BLaER1 treated with 17β-estradiol and CSF1 and Interleukin-3, amounts not matched to agents 10 nM and 100 nM (cell line): ENCODE measurements at regions not wholly inside any gene's neighbourhood (a gene's known extent, or its start where the extent isn't known, plus 50 kb on each side); places are given as distances from the start of the nearest gene placed in this dataset.

Experiments
- H3K27ac ChIP-seq, 11 experiments: shearing (Covaris generic); formaldehyde crosslinking; 2 replicates each; pipeline ENCODE4 v1.8.1; 2022
- H3K27me3 ChIP-seq, 11 experiments: shearing (Covaris generic); formaldehyde crosslinking; 2 replicates each; pipeline ENCODE4 v1.8.1; 2022
- H3K36me3 ChIP-seq, 11 experiments: shearing (Covaris generic); formaldehyde crosslinking; 2 replicates each; pipeline ENCODE4 v1.8.1; 2022
- H3K4me1 ChIP-seq, 10 experiments: shearing (Covaris generic); formaldehyde crosslinking; 2 replicates each; pipeline ENCODE4 v1.8.1; 2022
- H3K4me2 ChIP-seq, 11 experiments: shearing (Covaris generic); formaldehyde crosslinking; 2 replicates each; pipeline ENCODE4 v1.8.1; 2022
- H3K4me3 ChIP-seq, 10 experiments: shearing (Covaris generic); formaldehyde crosslinking; 2 replicates each; pipeline ENCODE4 v1.8.1; 2022
- H3K9ac ChIP-seq, 11 experiments: shearing (Covaris generic); formaldehyde crosslinking; 2 replicates each; pipeline ENCODE4 v1.8.1; 2022
- H3K9me3 ChIP-seq, 11 experiments: shearing (Covaris generic); formaldehyde crosslinking; replicated peaks in 1 of 11; 2 replicates each; pipeline ENCODE4 v1.8.1; 2022
- H4K20me1 ChIP-seq, 11 experiments: shearing (Covaris generic); formaldehyde crosslinking; 2 replicates each; pipeline ENCODE4 v1.8.1; 2022
- Cebpa-rat ChIP-seq, 11 experiments: shearing (Covaris generic); IDR thresholded peaks; 2 replicates each; pipeline ENCODE4 v1.8.1; 2022

- no peaks in the 10 kb centered on the region for H3K27me3 ChIP-seq
- H4K20me1 ChIP-seq: no peaks in the 10 kb centered on the region
- no peak overlapping the region for H3K4me3 ChIP-seq
- TF ChIP-seq Cebpa-rat (IDR thresholded peaks at IDR 0.05): no peak
- H3K27ac ChIP-seq: no peak overlapping the region
- no peaks in the 10 kb centered on the region for H3K9me3 ChIP-seq
- H3K4me2 ChIP-seq: no peak overlapping the region
- no peaks in the 10 kb centered on the region for H3K36me3 ChIP-seq
- no peak overlapping the region for H3K9ac ChIP-seq
- H3K4me1 ChIP-seq: no peaks in the 10 kb centered on the region
Measured at GRCh38 chr5:117594166-117594565, 1019.5 kb upstream of the SEMA6A start.

- TF ChIP-seq Cebpa-rat (IDR thresholded peaks at IDR 0.05): no peak
- no peaks in the 10 kb centered on the region for H3K27me3 ChIP-seq
- H3K9ac ChIP-seq: no peak overlapping the region
- no peaks in the 10 kb centered on the region for H3K4me1 ChIP-seq
- no peaks in the 10 kb centered on the region for H4K20me1 ChIP-seq
- H3K9me3 ChIP-seq: no peaks in the 10 kb centered on the region
- no peak overlapping the region for H3K4me2 ChIP-seq
- H3K27ac ChIP-seq: no peak overlapping the region
- H3K4me3 ChIP-seq: no peak overlapping the region
- H3K36me3 ChIP-seq: no peaks in the 10 kb centered on the region
Measured at GRCh38 chr5:117590944-117591343, 1016.3 kb upstream of the SEMA6A start.

GRCh38 chr5:117588611-117589010 lies 1014.0 kb upstream of the SEMA6A start:
- H4K20me1 ChIP-seq: no peaks in the 10 kb centered on the region
- H3K9me3 ChIP-seq: no peaks in the 10 kb centered on the region
- no peak overlapping the region for H3K27ac ChIP-seq
- no peaks in the 10 kb centered on the region for H3K4me1 ChIP-seq
- H3K4me2 ChIP-seq: no peak overlapping the region
- TF ChIP-seq Cebpa-rat (IDR thresholded peaks at IDR 0.05): no peak
- H3K9ac ChIP-seq: no peak overlapping the region
- no peaks in the 10 kb centered on the region for H3K27me3 ChIP-seq
- no peak overlapping the region for H3K4me3 ChIP-seq
- H3K36me3 ChIP-seq: no peaks in the 10 kb centered on the region

DNA sequence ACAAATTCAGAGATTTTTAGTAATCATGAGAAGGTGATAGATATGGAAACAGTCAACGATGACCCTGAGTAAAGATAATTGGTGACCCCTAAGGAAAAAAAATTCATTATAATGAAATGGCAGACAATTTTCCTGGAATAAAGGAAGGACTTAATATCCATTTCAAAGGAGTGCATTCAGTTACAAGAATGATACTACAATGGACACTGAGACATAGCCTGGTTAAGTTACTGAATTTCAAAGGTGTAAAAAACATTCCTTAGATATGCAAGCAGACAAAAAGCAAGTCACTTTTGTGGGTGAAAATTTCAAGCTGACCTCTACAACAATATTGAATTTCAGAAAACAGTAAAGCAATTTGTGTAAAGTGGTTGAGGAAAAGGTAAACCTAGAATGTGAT lies 1012.5 kb upstream of the SEMA6A start:
- Histone ChIP-seq H3K4me3 (no peak overlapping the region), H3K27me3 (no peaks in the 10 kb centered on the region), H3K9me3 (no peaks in the 10 kb centered on the region), H3K36me3 (no peaks in the 10 kb centered on the region), H3K4me1 (no peaks in the 10 kb centered on the region), H3K9ac (no peak overlapping the region), H3K4me2 (no peak overlapping the region), H3K27ac (no peak overlapping the region), H4K20me1 (no peaks in the 10 kb centered on the region)
- no peak for TF ChIP-seq Cebpa-rat (IDR thresholded peaks at IDR 0.05)

GRCh38 chr5:117568622-117569021 lies 994.0 kb upstream of the SEMA6A start:
- Histone ChIP-seq H3K36me3 (no peaks in the 10 kb centered on the region), H3K27me3 (no peaks in the 10 kb centered on the region), H3K9me3 (no peaks in the 10 kb centered on the region), H3K9ac (no peak overlapping the region), H3K27ac (no peak overlapping the region), H4K20me1 (no peaks in the 10 kb centered on the region), H3K4me1 (no peaks in the 10 kb centered on the region), H3K4me2 (no peak overlapping the region), H3K4me3 (no peak overlapping the region)
- no peak for TF ChIP-seq Cebpa-rat (IDR thresholded peaks at IDR 0.05)

- no peak overlapping the region for H3K27ac ChIP-seq
- H3K9me3 ChIP-seq: no peaks in the 10 kb centered on the region
Measured at GRCh38 chr5:117568126-117568525, 993.5 kb upstream of the SEMA6A start.

GRCh38 chr5:117562647-117563046 lies 988.0 kb upstream of the SEMA6A start:
- H3K27ac ChIP-seq: no peak overlapping the region
- H3K4me3 ChIP-seq: no peak overlapping the region
- H3K36me3 ChIP-seq: no peaks in the 10 kb centered on the region
- H3K4me2 ChIP-seq: no peak overlapping the region
- H4K20me1 ChIP-seq: no peaks in the 10 kb centered on the region
- no peaks in the 10 kb centered on the region for H3K9me3 ChIP-seq
- H3K27me3 ChIP-seq: no peaks in the 10 kb centered on the region
- TF ChIP-seq Cebpa-rat (IDR thresholded peaks at IDR 0.05): no peak
- H3K4me1 ChIP-seq: no peaks in the 10 kb centered on the region
- H3K9ac ChIP-seq: no peak overlapping the region

More at GRCh38 chr5:117568126-117568525, 993.5 kb upstream of the SEMA6A start:
- no peaks in the 10 kb centered on the region for H3K27me3 ChIP-seq
- H3K36me3 ChIP-seq: no peaks in the 10 kb centered on the region
- no peaks in the 10 kb centered on the region for H3K4me1 ChIP-seq
- H4K20me1 ChIP-seq: no peaks in the 10 kb centered on the region
- TF ChIP-seq Cebpa-rat (IDR thresholded peaks at IDR 0.05): no peak
- no peak overlapping the region for H3K4me2 ChIP-seq
- H3K9ac ChIP-seq: no peak overlapping the region
- no peak overlapping the region for H3K4me3 ChIP-seq

- Histone ChIP-seq H3K36me3 (no peaks in the 10 kb centered on the region), H3K4me3 (no peak overlapping the region), H4K20me1 (no peaks in the 10 kb centered on the region), H3K4me1 (no peaks in the 10 kb centered on the region), H3K27ac (no peak overlapping the region), H3K27me3 (no peaks in the 10 kb centered on the region), H3K9ac (no peak overlapping the region), H3K4me2 (no peak overlapping the region), H3K9me3 (no peaks in the 10 kb centered on the region)
- TF ChIP-seq Cebpa-rat (IDR thresholded peaks at IDR 0.05): no peak
Measured at GRCh38 chr5:117561531-117561930, 986.9 kb upstream of the SEMA6A start.

DNA sequence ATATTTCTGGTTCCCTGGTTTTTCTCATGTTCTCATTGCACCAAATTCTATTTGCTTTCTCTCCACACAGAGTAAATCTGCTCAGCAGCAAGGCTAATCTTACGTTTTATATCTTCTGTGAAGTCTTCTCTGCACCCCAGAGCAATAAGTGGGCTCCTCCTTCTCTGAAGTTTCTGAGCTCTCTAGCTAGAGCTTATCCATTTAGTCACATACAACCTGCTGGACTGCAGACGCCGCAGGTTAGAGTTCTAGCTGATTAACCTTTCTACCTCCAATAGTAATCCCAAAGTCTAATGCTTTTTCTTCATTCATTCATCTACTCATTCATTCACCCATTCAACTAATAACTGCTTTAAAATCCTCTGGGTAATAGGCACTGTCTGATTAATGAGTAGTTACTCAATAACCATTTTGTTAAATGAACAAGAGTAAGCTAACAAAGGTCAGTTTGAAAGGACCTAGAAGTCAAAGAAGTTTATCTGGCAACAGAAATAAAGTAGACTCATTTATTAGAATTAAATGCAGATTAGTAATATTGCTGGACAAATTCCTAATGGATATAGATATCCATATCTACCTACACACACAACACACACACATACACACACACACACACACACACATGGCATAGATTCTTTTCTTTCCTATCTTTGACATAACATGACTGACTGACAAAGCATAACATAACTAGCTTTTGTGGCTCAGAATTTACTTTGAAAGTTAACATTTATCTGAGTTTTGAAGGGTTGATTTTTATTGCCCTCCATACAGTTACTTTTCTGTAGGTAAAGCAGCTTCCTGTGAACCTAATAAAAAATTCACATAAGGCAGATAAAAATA lies 984.6 kb upstream of the SEMA6A start:
- TF ChIP-seq Cebpa-rat (IDR thresholded peaks at IDR 0.05): no peak
- H3K27me3 ChIP-seq: no peaks in the 10 kb centered on the region
- no peaks in the 10 kb centered on the region for H3K4me1 ChIP-seq
- H4K20me1 ChIP-seq: no peaks in the 10 kb centered on the region
- no peaks in the 10 kb centered on the region for H3K9me3 ChIP-seq
- no peak overlapping the region for H3K4me2 ChIP-seq
- no peak overlapping the region for H3K27ac ChIP-seq
- no peak overlapping the region for H3K4me3 ChIP-seq
- no peak overlapping the region for H3K9ac ChIP-seq
- no peaks in the 10 kb centered on the region for H3K36me3 ChIP-seq

- no peak overlapping the region for H3K4me3 ChIP-seq
- H3K9ac ChIP-seq: no peak overlapping the region
- no peak overlapping the region for H3K27ac ChIP-seq
- no peaks in the 10 kb centered on the region for H3K27me3 ChIP-seq
- no peaks in the 10 kb centered on the region for H3K9me3 ChIP-seq
- no peak for TF ChIP-seq Cebpa-rat (IDR thresholded peaks at IDR 0.05)
- H3K36me3 ChIP-seq: no peaks in the 10 kb centered on the region
- no peaks in the 10 kb centered on the region for H4K20me1 ChIP-seq
- H3K4me2 ChIP-seq: no peak overlapping the region
- H3K4me1 ChIP-seq: no peaks in the 10 kb centered on the region
Measured at GRCh38 chr5:117551236-117551635, 976.6 kb upstream of the SEMA6A start.
